Adrenal gland (tissue), 5 donors: ENCODE measurements at regions not wholly inside any gene's neighbourhood (a gene's known extent, or its start where the extent isn't known, plus 50 kb on each side); places are given as distances from the start of the nearest gene placed in this dataset.

Source experiments
- CTCF ChIP-seq, 6 experiments: fragments of 450-650 bp in 4 of 6; fragments of 200-600 bp in 2 of 6; sonication (generic) in 1 of 6; IDR thresholded peaks; 1 replicate in 5 of 6; 2 replicates in 1 of 6; pipeline versions ENCODE4 v1.5.1 to v1.8.0; 2016 to 2021; ENCODE audit warnings: antibody characterized with exemption in 6 of 6, mild to moderate bottlenecking in 2 of 6, moderate library complexity in 1 of 6
- POLR2A ChIP-seq, 2 donors: fragments of 450-650 bp; IDR thresholded peaks; one replicate each; pipeline ENCODE4 v1.6.1; 2017; ENCODE audit warnings: antibody characterized with exemption in 2 of 2, mild to moderate bottlenecking in 2 of 2, moderate library complexity in 1 of 2
- donor health status: DM: no; HTN: no; CAD: no.

- TF ChIP-seq CTCF (IDR thresholded peaks at IDR 0.05), result no peak
- TF ChIP-seq POLR2A (IDR thresholded peaks at IDR 0.05), result no peak
These were observed 109.2 kb upstream of the PCDH18 start for GRCh38 chr4:137641544-137641943.
